ENCODE measurements at regions not wholly inside any gene's neighbourhood (a gene's known extent, or its start where the extent isn't known, plus 50 kb on each side); places are given as distances from the start of the nearest gene placed in this dataset.

- peaks cover 10% of the 10 kb centered on the region for H3K27me3 ChIP-seq (ENCODE audit: control insufficient read depth, insufficient read depth, low read length)
- H3K9me3 ChIP-seq (ENCODE audit: control insufficient read depth, insufficient read depth, low read length), result no peaks in the 10 kb centered on the region
- H3K36me3 ChIP-seq (ENCODE audit: control insufficient read depth, insufficient read depth, low read length), result no peaks in the 10 kb centered on the region
- no peak overlapping the region for H3K4me3 ChIP-seq (ENCODE audit: low read depth, low read length)
- H3K4me1 ChIP-seq (ENCODE audit: control insufficient read depth, insufficient read depth, low read length), result peaks cover 14% of the 10 kb centered on the region
- no peak overlapping the region for H3K9ac ChIP-seq (ENCODE audit: low read depth, low read length)
These were observed 50.0 kb upstream of the ALDH1B1 start for GRCh38 chr9:38342532-38342931.

DNA sequence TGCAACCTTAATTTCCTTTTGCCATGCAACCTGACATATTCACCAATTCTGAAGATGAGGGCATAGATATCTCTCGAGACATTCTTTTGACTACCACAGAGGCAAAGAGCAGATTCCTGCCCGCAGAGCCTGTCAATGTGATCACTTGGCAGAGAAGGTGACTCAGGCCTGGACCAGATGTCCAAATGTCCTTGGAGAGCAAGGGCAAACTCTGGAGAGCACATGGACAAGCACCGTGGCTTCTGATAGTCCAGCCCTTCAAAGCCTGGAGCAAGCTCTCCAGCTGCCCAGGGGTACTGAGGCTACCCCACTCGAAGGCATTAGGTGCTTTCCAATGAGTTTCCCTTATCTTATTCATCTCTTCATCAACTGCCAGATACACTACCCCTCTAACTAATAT, 50.4 kb upstream of the ALDH1B1 start:
- no peak overlapping the region for H3K9ac ChIP-seq (ENCODE audit: low read depth, low read length)

DNA sequence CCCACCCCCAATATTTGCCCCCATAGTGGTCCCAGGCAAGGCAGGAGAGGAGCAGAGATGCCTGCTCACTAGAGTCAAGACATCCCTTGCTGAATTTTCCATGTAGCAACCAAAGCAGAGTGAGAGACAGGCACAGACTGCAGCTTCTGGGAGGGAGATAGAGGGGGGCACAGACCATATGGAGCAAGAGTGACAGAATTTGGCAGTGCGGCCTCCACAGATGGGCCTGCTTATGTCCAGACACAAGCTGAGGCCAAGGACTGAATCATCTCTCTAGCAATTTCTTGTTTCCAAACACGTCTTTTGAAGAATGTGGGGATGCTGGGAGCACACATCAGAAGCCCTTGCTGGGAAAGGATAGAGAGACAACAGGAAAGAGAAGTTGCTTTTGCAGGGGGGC, 53.0 kb upstream of the ALDH1B1 start:
- Histone ChIP-seq H3K36me3 (ENCODE audit: control insufficient read depth, insufficient read depth, low read length) (no peaks in the 10 kb centered on the region), H3K9ac (ENCODE audit: low read depth, low read length) (no peak overlapping the region), H3K4me3 (ENCODE audit: low read depth, low read length) (no peak overlapping the region), H3K9me3 (ENCODE audit: control insufficient read depth, insufficient read depth, low read length) (no peaks in the 10 kb centered on the region), H3K27me3 (ENCODE audit: control insufficient read depth, insufficient read depth, low read length) (peaks cover 4% of the 10 kb centered on the region), H3K4me1 (ENCODE audit: control insufficient read depth, insufficient read depth, low read length) (peaks cover 11% of the 10 kb centered on the region)

More for the DNA sequence above, 50.4 kb upstream of the ALDH1B1 start:
- Histone ChIP-seq H3K36me3 (ENCODE audit: control insufficient read depth, insufficient read depth, low read length) (no peaks in the 10 kb centered on the region), H3K4me1 (ENCODE audit: control insufficient read depth, insufficient read depth, low read length) (peaks cover 17% of the 10 kb centered on the region), H3K9me3 (ENCODE audit: control insufficient read depth, insufficient read depth, low read length) (no peaks in the 10 kb centered on the region), H3K4me3 (ENCODE audit: low read depth, low read length) (no peak overlapping the region), H3K27me3 (ENCODE audit: control insufficient read depth, insufficient read depth, low read length) (peaks cover 12% of the 10 kb centered on the region)

DNA sequence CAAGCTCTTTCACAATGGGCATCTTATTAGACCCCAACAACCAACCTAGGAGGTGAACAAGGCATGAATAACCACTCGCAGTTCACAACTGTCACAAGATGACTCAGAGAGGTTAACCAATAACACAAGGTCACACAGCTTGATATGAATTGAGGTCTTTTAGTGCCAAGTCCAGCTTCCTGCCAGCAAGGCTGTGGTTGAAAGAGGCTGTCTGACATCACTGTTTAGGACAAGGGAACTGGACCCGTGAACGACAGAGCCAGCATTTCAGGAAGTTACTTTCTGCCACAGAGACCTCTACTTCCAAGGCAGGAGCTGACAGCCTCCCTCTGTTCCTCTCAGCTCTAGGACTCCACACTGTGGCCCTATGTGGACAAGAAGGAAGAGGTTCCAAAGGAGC, 53.4 kb upstream of the ALDH1B1 start:
- H3K4me1 ChIP-seq (ENCODE audit: control insufficient read depth, insufficient read depth, low read length), result peaks cover 11% of the 10 kb centered on the region
- no peak overlapping the region for H3K4me3 ChIP-seq (ENCODE audit: low read depth, low read length)
- no peak overlapping the region for H3K9ac ChIP-seq (ENCODE audit: low read depth, low read length)
- no peaks in the 10 kb centered on the region for H3K36me3 ChIP-seq (ENCODE audit: control insufficient read depth, insufficient read depth, low read length)
- H3K27me3 ChIP-seq (ENCODE audit: control insufficient read depth, insufficient read depth, low read length), result peaks cover 4% of the 10 kb centered on the region
- no peaks in the 10 kb centered on the region for H3K9me3 ChIP-seq (ENCODE audit: control insufficient read depth, insufficient read depth, low read length)

- peaks cover 11% of the 10 kb centered on the region for H3K4me1 ChIP-seq (ENCODE audit: control insufficient read depth, insufficient read depth, low read length)
- no peak overlapping the region for H3K4me3 ChIP-seq (ENCODE audit: low read depth, low read length)
- no peak overlapping the region for H3K9ac ChIP-seq (ENCODE audit: low read depth, low read length)
- H3K27me3 ChIP-seq (ENCODE audit: control insufficient read depth, insufficient read depth, low read length), result peaks cover 2% of the 10 kb centered on the region
- H3K36me3 ChIP-seq (ENCODE audit: control insufficient read depth, insufficient read depth, low read length), result no peaks in the 10 kb centered on the region
- no peaks in the 10 kb centered on the region for H3K9me3 ChIP-seq (ENCODE audit: control insufficient read depth, insufficient read depth, low read length)
These were observed 54.0 kb upstream of the ALDH1B1 start for GRCh38 chr9:38338342-38339018.

- H3K36me3 ChIP-seq (ENCODE audit: control insufficient read depth, insufficient read depth, low read length), result no peaks in the 10 kb centered on the region
- H3K9ac ChIP-seq (ENCODE audit: low read depth, low read length), result no peak overlapping the region
- H3K9me3 ChIP-seq (ENCODE audit: control insufficient read depth, insufficient read depth, low read length), result no peaks in the 10 kb centered on the region
- H3K4me1 ChIP-seq (ENCODE audit: control insufficient read depth, insufficient read depth, low read length), result peaks cover 11% of the 10 kb centered on the region
- H3K4me3 ChIP-seq (ENCODE audit: low read depth, low read length), result no peak overlapping the region
- peaks cover 2% of the 10 kb centered on the region for H3K27me3 ChIP-seq (ENCODE audit: control insufficient read depth, insufficient read depth, low read length)
These were observed 54.7 kb upstream of the ALDH1B1 start for GRCh38 chr9:38337706-38338264.

DNA sequence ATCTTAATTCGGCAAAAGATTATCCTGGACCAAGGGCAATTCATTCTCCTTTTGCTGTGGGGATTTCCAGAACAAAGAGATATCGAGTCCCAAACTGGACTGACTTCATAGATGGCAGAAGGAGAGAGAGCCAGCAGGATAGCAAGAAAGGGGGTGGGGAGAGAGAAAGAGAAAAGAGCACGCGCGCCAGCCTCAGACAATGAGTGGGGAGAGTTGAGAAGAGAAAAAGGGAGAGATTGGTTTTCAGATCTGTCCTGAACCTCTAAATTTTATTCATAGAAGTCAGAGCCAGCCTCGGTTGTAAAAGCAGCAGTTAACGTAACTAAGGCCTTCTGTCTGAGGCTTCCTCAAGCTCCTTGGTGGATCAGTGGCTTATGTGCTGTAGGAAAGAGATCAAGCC, 55.3 kb upstream of the ALDH1B1 start:
- no peaks in the 10 kb centered on the region for H3K36me3 ChIP-seq (ENCODE audit: control insufficient read depth, insufficient read depth, low read length)
- no peaks in the 10 kb centered on the region for H3K9me3 ChIP-seq (ENCODE audit: control insufficient read depth, insufficient read depth, low read length)
- peaks cover 2% of the 10 kb centered on the region for H3K27me3 ChIP-seq (ENCODE audit: control insufficient read depth, insufficient read depth, low read length)
- H3K4me1 ChIP-seq (ENCODE audit: control insufficient read depth, insufficient read depth, low read length), result peaks cover 11% of the 10 kb centered on the region
- H3K9ac ChIP-seq (ENCODE audit: low read depth, low read length), result no peak overlapping the region
- H3K4me3 ChIP-seq (ENCODE audit: low read depth, low read length), result no peak overlapping the region

DNA sequence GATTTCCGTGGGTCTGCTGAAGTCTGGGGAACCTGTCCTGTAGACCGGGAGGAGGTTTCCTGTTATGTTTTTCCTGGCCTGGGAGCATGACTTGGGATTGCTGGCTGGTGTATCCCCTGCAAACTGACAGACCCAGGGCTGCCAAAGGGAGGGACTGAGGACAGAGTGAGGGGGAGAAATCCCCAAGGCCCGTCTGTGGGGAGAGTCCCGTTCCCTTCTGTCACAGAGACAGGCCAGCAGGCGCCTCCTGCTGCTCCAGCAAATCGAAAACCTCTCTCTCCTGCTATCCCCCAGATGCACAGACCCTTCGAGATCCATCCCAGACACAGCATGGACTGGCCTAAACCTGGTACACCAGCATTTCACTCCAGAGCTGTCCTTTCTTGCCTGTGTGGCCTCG, 56.2 kb upstream of the ALDH1B1 start:
- Histone ChIP-seq H3K4me1 (ENCODE audit: control insufficient read depth, insufficient read depth, low read length) (peaks cover 11% of the 10 kb centered on the region), H3K9me3 (ENCODE audit: control insufficient read depth, insufficient read depth, low read length) (no peaks in the 10 kb centered on the region), H3K9ac (ENCODE audit: low read depth, low read length) (no peak overlapping the region), H3K4me3 (ENCODE audit: low read depth, low read length) (no peak overlapping the region), H3K36me3 (ENCODE audit: control insufficient read depth, insufficient read depth, low read length) (no peaks in the 10 kb centered on the region), H3K27me3 (ENCODE audit: control insufficient read depth, insufficient read depth, low read length) (peaks cover 2% of the 10 kb centered on the region)

- H3K36me3 ChIP-seq (ENCODE audit: control insufficient read depth, insufficient read depth, low read length), result no peaks in the 10 kb centered on the region
- no peaks in the 10 kb centered on the region for H3K9me3 ChIP-seq (ENCODE audit: control insufficient read depth, insufficient read depth, low read length)
- H3K4me3 ChIP-seq (ENCODE audit: low read depth, low read length), result no peak overlapping the region
- H3K27me3 ChIP-seq (ENCODE audit: control insufficient read depth, insufficient read depth, low read length), result peaks cover 2% of the 10 kb centered on the region
- peaks cover 11% of the 10 kb centered on the region for H3K4me1 ChIP-seq (ENCODE audit: control insufficient read depth, insufficient read depth, low read length)
- no peak overlapping the region for H3K9ac ChIP-seq (ENCODE audit: low read depth, low read length)
These were observed 56.8 kb upstream of the ALDH1B1 start for GRCh38 chr9:38335686-38336085.

DNA sequence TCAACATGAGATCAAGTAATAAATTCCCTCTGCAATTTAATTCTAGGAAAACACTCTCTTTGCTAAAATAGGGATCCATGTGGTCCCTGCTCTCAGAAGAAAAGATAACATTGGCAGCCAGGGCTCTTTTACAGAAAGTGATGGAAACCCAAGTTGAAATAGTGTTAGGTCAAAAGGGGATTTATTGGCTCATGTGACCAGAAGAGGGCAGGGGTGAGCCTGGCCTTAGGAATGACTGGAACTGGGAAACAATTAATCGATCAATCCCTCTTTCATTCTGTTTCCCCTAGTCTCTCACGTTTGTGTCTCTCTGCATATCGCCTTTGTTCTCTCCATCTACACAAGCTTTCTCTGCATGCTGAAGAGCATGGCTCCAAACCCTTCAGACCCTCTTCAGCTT, 58.3 kb upstream of the ALDH1B1 start:
- H3K4me3 ChIP-seq (ENCODE audit: low read depth, low read length), result no peak overlapping the region
- H3K9ac ChIP-seq (ENCODE audit: low read depth, low read length), result no peak overlapping the region
- no peaks in the 10 kb centered on the region for H3K36me3 ChIP-seq (ENCODE audit: control insufficient read depth, insufficient read depth, low read length)
- no peaks in the 10 kb centered on the region for H3K9me3 ChIP-seq (ENCODE audit: control insufficient read depth, insufficient read depth, low read length)
- H3K4me1 ChIP-seq (ENCODE audit: control insufficient read depth, insufficient read depth, low read length), result peaks cover 11% of the 10 kb centered on the region
- peaks cover 2% of the 10 kb centered on the region for H3K27me3 ChIP-seq (ENCODE audit: control insufficient read depth, insufficient read depth, low read length)

GRCh38 chr9:38333047-38333446, 59.5 kb upstream of the ALDH1B1 start:
- H3K9me3 ChIP-seq (ENCODE audit: control insufficient read depth, insufficient read depth, low read length), result no peaks in the 10 kb centered on the region
- H3K36me3 ChIP-seq (ENCODE audit: control insufficient read depth, insufficient read depth, low read length), result no peaks in the 10 kb centered on the region
- H3K27me3 ChIP-seq (ENCODE audit: control insufficient read depth, insufficient read depth, low read length), result peaks cover 2% of the 10 kb centered on the region
- no peak overlapping the region for H3K4me3 ChIP-seq (ENCODE audit: low read depth, low read length)
- H3K9ac ChIP-seq (ENCODE audit: low read depth, low read length), result no peak overlapping the region
- H3K4me1 ChIP-seq (ENCODE audit: control insufficient read depth, insufficient read depth, low read length), result peaks cover 11% of the 10 kb centered on the region

DNA sequence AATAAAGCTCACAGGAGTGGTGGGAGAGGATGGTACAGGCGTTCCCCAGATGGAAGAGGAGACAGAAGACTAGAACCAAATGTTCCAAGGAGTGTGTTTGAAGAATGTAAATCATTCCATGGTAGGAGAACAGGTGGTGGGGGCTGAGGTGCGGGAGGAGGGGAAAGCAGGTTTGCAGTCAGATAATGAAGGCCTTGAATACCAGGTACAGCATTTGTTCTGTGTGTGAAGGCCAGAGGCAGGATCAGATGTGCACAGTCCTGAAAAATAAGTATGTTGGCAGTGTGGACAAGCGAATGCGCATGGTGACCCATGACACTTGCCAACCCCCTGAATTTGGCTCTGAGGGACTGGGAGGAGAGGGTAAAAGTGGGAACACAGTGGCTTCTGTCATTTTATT, 59.9 kb upstream of the ALDH1B1 start:
- Histone ChIP-seq H3K27me3 (ENCODE audit: control insufficient read depth, insufficient read depth, low read length) (peaks cover 2% of the 10 kb centered on the region), H3K4me1 (ENCODE audit: control insufficient read depth, insufficient read depth, low read length) (peaks cover 9% of the 10 kb centered on the region), H3K4me3 (ENCODE audit: low read depth, low read length) (no peak overlapping the region), H3K9me3 (ENCODE audit: control insufficient read depth, insufficient read depth, low read length) (no peaks in the 10 kb centered on the region), H3K36me3 (ENCODE audit: control insufficient read depth, insufficient read depth, low read length) (no peaks in the 10 kb centered on the region), H3K9ac (ENCODE audit: low read depth, low read length) (no peak overlapping the region)
